ENCODE measurements at regions not wholly inside any gene's neighbourhood (a gene's known extent, or its start where the extent isn't known, plus 50 kb on each side); places are given as distances from the start of the nearest gene placed in this dataset.
A peak's percentile ranks its signal among the peaks of the same experiment; 100 is the strongest.
"Not testable (repeated sequence)": the region's sequence is repeated elsewhere in the genome, so short reads cannot be mapped to it uniquely, and the experiment has no call there.

DNA sequence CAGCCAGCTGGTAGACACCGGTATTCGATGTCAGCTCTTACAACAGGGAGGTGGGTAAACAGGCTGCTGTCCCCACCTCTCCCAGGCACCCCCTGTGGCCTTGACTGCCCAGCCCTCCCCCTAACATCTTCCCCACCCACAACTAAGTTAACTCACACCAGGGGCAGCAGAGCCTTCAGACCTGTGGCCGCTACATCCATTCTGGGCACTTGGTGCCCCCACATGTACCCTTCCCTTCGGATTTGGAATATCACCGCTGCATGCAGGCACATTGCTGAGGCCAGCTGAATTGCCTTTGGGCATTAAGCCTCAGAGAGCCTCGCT is 130.3 kb downstream of the MYCN start:
- DNase-seq: no peak

DNA sequence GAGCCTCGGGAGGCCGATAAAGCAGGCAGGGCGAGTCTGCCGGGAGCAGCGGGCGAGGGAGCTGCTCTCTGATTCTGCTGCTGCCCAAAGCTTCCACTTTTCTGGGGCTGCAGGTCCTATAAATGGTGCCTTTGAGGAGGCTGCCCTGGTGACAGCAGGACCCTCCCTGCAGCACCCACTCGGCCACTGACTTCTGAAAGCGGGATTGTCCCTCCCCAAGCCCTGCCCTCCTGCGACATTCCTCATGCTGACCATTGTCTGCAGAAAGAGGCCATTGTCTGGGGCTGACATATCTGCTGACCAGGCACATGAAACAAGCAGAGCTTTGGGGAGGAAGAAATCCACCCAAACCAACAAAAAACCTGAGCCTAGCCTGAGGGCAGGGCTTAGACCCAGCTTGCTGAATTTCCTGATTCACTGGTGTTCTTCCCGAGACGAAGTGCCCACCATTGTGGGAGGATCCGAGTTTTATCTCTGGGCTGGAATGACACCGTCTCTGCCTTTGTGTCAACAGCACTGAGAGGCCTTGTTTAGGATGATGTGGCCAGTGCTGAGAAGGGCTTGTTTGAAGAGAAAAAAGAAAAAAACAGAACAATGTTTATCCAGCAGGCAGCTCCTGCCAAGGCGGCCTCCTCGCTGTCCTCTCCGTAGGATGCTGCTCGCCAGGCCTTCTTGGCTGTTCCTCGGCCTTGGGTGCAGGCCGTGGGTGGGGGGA is 129.7 kb downstream of the MYCN start:
- no peak for DNase-seq

DNA sequence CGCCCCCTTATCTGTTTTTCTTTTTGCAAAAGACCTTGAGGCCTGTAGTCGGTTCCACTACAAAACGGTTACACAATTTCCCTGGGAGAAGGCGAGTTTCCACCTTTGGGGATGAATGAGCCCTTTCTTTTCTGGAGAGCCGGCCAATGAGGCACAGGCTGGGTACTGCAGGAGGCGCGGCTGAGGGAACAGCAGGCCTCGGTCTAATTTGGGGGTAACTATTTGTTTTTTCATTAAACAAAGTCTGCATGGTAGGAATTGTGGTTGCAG is 129.2 kb downstream of the MYCN start:
- no peak for DNase-seq

DNA sequence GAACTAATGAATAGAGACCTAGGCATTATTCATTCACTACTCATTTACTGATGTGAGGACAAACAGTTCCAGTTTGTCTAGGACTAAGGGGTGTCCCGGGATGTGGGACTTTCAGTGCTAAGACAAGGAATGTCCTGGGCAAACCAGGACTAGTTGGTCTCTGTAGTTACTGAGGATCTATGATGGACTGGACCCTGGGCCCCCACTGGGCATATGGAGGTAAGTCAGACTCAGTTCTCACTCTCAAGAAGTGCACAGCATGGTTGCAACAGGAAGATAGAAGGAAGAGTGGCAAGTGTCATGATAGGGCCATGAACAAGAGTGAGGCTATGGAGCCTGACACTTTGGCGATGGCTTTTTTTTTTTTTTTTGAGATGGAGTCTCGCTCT is 128.2 kb downstream of the MYCN start:
- no peak for DNase-seq

DNA sequence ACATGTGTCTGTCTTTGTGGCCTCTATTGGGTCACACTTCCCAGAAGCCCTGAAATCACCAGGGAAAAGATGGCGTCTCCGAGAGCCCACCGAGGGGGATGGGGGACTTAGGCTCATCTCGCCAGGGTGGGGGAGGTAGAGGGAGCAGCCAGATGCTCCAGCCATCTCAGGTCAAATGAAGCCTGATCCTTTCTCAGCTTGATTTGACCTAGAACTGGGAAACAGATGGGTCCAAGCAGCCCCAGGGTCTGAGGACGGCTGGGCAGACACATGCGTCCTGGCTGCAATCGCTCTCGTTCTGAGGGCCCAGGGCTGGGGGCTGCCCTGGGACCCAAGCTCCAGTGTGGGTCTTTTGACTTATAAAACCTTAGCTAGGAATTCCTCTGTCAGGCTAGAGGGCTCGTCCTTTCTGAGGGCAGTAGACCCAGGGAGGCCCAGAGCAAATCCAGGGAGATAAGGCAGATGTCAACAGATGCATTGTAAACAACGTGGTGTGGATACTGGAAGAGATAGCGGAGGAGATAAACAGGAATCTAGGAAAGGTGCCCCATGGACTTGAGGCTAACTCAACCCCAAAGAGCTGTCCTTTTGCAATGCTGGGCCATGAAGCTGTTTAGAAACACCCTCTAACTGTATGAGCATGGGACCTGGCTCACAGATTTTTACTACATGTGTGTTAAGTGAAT is 127.7 kb downstream of the MYCN start:
- DNase-seq: no peak

DNA sequence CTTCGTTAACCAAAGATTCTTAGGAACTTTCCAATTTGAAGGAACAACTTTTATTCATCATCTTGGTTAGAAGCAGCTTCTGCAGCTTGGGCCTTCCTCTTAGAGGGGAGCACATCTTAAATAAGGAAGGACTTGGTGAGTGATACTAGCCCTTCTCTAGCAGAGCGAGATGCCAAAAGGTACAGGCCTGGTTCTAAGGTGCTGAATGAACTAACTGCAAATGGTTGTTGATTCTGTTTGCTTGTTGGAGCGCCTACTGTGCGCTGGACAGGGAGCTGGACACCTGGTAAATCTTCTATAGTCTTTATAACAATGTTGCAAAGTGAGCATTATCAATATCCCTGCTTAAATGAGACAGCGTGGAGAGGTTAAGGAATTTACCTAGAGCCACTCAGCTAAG is 127.1 kb downstream of the MYCN start:
- DNase-seq: no peak

DNA sequence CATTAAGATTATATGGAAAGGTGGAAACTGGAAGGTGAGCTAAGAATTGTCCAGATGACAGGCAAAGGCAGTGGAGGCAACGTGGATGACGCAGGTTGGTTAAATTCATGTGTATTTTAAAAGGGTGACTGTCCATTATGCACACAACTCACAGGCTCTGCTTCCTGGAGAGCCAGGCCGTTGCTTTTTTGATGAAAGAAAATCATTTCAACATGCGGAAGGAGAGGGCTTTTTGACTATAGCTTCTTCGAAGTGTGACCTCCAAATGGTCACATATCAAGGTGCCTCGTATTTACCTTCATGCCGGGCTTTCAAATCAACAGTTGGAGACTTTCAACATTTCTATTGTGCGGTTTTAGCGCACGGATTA is 126.7 kb downstream of the MYCN start:
- no peak for DNase-seq

DNA sequence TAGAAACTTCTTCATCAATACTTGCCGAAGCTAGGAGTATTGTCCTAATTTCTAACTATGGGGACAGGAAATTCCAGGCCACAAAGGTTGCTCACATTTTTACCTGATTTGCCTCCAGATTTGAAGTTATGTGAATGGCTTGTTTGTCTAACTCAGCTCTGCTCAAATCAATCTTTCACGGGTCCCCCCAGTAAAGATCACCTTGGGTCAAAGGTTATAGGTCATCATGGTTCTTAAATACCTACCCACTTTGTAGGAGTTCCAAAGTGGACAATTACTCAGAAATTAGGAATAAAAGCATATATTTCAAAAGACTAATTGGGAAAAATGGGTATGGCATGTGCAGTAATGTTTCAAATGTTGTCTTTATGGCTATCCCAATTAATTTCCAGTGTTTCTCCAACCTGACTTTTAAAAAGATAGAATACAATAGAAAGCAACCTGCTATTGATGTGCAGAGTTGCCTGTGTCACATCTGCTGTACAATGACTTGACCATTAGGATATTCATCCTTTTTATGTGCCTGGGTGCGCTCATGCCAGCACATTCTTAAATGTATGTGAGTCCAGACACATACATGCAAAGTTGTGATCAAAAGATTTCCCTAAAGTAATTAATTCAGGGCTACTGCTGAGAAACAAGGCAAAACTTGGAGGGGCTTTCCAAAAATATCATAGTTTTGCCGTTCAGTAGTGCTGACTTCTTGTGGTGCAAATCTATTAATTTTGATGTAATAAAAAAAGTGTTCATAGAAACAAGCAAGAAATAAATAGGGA is 126.1 kb downstream of the MYCN start:
- DNase-seq: no peak

DNA sequence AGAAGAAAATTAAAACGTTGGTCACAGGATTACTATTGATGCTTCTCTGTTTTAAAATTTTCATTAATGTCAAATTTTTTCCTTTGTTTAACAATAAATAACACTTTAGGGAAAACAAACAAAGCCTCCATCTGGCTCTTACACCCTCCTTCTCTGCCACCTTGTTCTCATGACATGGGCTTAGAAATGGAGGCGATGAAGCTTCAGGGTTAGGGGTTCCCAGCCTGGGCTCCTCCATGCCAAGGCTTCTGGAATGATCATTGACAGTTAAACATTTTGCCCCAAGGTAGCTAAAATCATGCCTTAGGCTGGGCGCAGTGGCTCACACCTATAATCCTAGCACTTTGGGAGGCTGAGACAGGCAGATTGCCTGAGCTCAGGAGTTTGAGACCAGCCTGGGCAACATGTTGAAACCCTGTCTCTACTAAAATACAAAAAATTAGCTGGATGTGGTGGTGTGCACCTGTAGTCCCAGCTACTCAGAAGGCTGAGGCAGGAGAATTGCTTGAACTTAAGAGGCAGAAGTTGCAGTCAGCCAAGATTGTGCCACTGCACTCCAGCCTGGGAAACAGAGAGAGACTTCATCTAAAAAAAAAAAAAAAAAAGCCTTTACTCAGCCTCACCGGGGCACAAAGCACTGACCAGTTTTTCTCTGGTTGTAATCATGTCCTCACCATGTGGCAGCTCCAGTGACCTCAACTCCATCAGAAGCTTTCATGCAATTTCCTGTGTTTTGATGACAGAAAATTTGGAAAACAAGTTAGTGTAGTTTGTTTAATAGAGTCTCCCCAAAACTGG is 125.1 kb downstream of the MYCN start:
- DNase-seq: not testable (repeated sequence)

DNA sequence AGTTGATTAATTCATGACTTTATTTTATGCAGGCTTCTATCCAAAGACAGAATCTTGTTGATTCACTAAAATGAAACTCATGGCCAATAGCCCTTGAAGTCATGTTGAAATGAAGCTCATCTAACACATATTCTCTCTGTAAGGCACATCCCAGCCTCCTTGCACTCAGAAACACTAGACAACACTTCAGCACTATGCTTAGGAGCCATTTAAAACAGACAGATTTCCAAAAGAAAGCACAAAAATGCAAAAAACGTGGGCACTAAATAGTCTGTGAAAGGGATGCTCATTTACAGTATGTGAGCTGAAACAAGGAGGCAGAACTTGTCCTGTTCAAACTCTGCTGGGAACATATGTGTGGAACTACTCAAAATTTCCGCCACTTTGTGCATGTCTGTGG is 124.4 kb downstream of the MYCN start:
- DNase-seq: no peak

DNA sequence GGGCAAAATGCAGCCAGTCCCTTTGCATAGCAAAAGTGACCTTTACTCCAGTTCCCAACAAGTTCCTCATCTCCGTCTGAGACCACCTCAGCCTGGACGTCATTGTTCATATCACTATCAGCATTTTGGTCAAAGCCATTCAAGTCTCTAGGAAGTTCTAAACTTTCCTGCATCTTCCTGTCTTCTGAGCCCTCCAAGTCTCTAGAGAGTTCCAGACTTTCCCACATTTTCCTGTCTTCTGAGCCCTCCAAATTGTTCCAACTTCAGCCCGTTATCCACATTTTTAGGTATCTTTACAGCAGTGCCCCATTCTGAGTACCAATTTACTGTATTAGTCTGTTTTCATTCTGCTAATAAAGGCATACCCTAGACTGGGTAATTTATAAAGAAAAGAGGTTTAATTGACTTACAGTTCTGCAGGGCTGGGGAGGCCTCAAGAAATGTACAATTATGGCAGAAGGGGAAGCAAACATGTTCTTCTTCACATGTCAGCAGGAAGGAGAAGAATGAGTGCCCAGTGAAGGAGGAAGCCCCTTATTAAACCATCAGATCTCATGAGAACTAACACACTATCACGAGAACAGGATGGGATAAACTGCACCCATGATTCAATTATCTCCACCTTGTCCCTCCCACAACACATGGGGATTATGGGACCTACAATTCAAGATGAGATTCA is 123.7 kb downstream of the MYCN start:
- no peak for DNase-seq

DNA sequence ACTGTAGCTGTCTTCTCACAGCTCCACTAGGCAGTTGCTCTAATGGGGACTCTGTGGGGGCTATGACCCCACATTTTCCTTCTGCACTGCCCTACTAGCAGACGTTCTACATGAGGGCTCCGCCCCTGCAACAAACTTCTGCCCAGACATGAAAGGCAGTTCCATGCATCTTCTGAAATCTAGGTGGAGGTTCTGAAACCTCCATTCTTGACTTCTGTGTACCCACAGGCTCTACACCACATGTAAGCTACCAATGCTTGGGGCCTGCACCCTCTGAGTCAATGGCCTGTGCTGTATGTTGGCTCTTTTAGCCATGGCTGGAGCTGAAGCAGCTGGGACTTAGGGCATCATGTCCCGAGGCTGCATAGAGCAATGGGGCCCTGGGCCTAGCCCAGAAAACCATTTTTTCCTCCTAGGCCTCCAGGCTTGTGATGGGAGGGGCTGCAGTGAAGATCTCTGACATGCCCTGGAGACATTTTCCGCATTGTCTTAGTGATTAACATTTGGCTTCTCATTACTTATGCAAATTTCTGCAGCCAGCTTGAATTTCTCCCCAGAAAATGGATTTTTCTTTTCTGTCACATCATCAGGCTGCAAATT is 123.0 kb downstream of the MYCN start:
- no peak for DNase-seq

DNA sequence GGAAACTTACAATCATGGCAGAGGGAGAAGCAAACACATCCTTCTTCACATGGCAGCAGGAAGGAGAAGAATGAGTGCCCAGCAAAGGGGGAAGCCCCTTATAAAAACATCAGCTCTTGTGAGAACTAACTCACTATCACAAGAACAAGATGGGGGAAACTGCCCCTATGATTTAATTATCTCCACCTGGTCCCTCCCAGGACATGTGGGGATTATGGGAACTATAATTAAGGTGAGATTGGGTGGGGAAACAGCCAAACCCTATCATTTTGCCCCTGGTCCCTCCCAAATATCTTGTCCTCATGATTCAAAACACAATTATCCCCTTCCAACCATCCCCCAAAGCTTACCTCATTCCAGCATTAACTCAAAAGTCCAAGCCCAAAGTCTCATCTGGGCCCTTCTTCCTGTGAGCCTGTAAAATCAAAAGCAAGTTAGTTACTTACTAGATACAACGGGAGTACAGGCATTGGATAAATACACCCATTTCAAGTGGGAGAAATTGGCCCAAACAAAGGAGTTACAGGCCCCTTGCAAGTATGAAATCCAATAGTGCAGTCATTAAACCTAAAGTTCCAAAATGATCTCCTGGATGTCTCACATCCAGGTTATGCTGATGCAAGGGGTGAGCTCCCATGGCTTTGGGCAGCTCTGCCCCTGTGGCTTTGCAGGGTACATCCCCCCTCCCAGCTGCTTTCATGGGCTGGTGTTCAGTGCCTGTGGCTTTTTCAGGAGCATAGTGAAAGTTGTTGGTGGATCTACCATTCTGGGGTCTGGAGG is 122.3 kb downstream of the MYCN start:
- DNase-seq: no peak

DNA sequence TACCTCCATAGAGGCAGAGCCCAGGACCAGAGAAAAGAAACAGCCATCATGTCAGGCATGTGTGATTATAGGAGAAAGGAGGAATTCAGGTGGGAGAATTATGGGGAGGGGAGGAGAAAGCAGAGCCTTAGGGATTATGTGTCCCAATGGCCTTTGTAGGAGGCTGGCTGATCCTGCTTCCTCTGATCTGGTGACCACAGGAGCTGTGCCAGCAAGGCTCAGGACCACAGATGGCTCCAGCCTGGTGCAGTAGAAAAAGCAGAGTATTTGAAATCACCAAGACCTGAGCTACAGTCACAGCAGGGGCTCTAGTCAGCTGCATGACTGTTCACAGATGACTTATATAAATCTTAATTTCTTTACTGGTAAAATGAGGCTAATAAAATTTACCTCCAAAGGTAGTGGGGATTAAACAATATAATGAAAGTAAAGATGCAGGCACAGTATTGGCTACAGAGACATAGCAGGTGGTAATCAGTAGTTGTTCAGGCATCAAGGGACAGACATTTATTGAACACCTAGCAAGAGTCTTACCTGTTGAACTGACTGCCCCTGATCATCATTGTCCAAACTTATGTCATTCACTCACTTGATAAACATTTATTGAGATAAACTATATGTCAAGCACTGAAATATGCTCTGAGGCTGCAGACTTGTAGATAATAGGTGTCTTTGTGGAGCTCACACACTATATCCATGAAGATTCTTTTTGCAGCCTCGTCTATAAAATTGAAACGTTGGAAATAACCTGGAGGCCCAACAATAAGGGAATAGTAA is 121.3 kb downstream of the MYCN start:
- no peak for DNase-seq

DNA sequence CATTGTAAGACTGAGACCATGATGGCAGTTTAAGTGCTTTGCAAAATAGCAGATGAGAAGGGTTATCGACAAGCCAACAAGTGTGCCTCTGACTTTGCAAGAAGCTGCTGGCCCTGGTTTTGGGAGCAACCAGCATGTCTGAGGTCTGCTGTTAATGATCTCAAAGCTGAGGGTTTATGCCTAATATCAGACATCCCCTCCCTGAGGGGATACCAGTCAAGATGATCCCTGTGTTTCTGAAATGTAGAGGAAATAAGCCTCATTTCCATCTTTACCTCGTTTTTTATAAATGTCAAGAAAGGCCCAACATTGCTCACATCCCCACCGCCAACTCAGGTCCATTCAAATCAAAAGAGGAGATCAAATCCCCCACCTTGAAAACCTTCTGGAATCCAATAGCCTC is 120.6 kb downstream of the MYCN start:
- DNase-seq: no peak

DNA sequence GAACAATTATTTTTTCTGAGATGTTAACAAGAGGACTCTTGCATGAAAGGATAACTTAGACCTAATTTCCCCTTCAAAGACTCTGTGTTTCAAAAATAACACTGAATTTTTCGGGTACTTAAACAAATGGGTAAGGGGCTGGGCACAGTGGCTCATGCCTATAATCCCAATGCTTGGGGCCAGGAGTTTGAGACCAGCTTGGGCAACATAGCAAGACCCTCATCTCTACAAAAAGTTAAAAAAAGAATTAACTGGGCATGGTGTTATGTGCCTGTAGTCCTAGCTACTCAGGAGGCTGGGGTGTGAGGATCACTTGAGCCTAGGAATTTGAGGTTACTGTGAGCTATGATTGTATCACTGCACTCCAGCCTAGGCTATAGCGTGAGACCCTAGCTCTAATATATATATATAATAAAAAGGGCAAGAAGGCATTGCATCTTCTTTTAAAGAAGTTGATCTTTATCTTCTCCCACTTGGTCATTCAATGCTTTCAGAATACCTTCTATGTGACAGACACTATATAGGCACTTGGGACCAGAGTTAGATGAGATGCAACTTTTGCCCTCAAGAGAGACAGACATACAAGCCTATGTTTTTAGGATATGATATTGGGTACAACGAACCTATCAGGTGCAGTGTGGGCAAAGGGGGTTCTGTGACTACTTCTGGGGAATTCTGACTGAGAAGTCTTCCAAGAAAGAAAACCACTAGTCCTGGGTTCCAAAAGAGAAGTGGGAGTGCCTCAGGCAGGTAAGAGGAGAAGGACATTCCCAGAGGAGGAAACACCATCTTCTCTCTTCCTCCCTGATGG is 120.0 kb downstream of the MYCN start:
- no peak for DNase-seq

DNA sequence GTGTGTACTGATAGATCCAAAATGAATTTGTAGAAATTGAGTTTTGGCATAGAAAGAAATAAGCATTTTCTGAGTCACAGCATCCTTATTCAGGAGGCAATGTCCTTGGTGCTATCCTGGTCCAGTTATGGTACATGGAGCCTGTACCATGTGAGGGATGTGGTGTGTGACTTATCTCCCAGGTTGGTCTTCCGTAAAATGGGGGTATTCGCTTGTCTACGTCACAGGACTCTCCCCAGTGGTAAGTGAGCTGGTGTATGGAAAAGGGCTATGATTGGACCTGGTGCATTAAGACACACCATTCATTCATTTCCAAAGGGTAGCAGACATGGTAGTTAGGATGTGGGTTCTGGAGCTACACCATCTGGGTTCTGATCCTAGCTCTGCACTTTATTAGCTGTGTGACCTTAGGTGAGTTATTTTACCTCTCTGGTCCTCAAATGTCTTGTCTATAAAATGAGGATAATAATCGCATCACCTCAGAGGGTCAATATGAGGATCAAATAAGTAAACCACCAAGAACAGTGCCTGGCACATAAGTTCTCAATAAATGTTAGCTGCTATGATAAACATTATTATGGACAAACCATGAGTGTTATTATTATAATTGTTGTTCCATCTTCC is 119.2 kb downstream of the MYCN start:
- DNase-seq: no peak

DNA sequence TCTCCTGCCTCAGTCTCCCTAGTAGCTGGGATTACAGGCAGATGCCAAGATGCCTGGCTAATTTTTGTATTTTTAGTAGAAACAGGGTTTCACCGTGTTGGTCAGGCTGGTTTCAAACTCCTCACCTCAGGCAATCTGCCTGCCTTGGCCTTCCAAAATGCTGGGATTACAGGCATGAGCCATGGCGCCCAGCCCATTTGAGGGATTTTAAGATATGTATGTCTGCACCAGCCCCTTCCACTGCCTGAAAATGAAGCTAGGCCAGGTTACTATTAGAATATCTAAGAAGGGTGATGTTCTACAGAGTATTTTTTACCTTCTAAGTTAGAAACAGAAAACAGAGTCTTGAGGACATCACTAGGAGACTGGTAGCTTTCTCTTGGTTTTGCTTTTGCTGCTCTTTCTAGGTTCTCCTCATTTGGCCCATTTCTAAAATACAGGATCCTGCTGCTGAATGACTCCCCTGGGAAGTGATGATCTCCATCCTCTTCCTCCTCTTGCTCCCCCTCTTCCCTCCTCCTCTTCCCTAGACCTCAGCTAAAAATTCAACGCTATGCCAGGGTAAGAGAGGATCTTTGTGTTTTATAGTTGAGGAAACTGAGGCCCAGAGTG is 118.5 kb downstream of the MYCN start:
- no peak for DNase-seq

DNA sequence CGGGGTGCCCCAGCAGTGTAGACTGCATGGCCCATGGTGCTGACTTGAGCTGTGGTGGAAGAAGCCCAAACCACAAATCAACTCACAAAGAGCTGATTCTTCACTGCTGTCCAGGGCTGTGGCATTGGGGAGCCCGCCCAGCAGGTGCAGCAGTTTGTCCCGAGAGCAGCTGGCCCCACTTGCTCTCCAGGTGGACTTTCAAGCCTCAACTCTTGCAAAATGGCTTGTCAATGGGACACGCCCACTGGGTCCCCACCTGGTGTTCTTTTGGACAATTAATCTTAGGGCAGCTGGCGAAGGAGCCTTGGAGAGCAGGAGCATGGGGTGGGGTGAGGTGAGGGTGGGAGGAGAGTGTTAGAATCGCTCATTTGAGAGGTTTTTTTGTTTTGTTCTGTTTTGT is 117.9 kb downstream of the MYCN start:
- peak; percentile 22 for DNase-seq
